A673 (cell line): ENCODE measurements at regions not wholly inside any gene's neighbourhood (a gene's known extent, or its start where the extent isn't known, plus 50 kb on each side); places are given as distances from the start of the nearest gene placed in this dataset.
A peak's percentile ranks its signal among the peaks of the same experiment; 100 is the strongest.
"Not testable (repeated sequence)": the region's sequence is repeated elsewhere in the genome, so short reads cannot be mapped to it uniquely, and the experiment has no call there.

Experiments
- BruUV-seq: library from RNA; stranded (reverse); fragments of 400-500 nt; replicated peaks from 2 replicates; lab custom pipeline; 2021; lab: Mats Ljungman, UMichigan
- CTCF ChIA-PET: fragments of 300-600 bp; sonication (Branson Sonifier 250); formaldehyde crosslinking; loops from one replicate; lab custom pipeline; 2022; ENCODE audit warnings: antibody characterized with exemption; lab: Charles Lee
- POLR2A ChIA-PET: fragments of 300-600 bp; sonication (Branson Sonifier 250); formaldehyde crosslinking; loops from one replicate; lab custom pipeline; 2022; ENCODE audit warnings: antibody characterized with exemption; ENCODE audit not compliant: low non-redundant PET; lab: Charles Lee
- DNase-seq: peaks from one replicate; pipeline ENCODE4 v3.0.0-alpha.2; 2015; ENCODE audit warnings: low spot score
- H3K27ac ChIP-seq: fragments of 200-600 bp; sonication (generic); 2 replicates; pipeline ENCODE4 v1.5.1; 2016; ENCODE audit warnings: mixed run types, low read depth, mild to moderate bottlenecking, mixed read lengths, antibody characterized with exemption, low read length; ENCODE audit not compliant: poor library complexity, severe bottlenecking
- H3K27me3 ChIP-seq: fragments of 200-600 bp; sonication (generic); replicated peaks from 2 replicates; pipeline ENCODE4 v1.6.1; 2017; ENCODE audit warnings: mixed run types, low read depth, mild to moderate bottlenecking, mixed read lengths, antibody characterized with exemption, low read length; ENCODE audit not compliant: insufficient read depth, poor library complexity
- H3K36me3 ChIP-seq: fragments of 200-600 bp; sonication (generic); 2 replicates; pipeline ENCODE4 v1.6.1; 2016; ENCODE audit warnings: mixed run types, mild to moderate bottlenecking, mixed read lengths, antibody characterized with exemption, low read length; ENCODE audit not compliant: insufficient read depth, poor library complexity, severe bottlenecking
- H3K4me1 ChIP-seq: fragments of 200-600 bp; sonication (generic); 2 replicates; pipeline ENCODE4 v1.6.1; 2017; ENCODE audit warnings: mixed run types, mild to moderate bottlenecking, mixed read lengths, antibody characterized with exemption, low read length; ENCODE audit not compliant: insufficient read depth, poor library complexity, severe bottlenecking
- H3K4me3 ChIP-seq: fragments of 200-600 bp; sonication (generic); 2 replicates; pipeline ENCODE4 v1.5.1; 2016; ENCODE audit warnings: low read depth, mixed run types, mild to moderate bottlenecking, mixed read lengths, low read length; ENCODE audit not compliant: poor library complexity, severe bottlenecking
- H3K9me3 ChIP-seq: fragments of 200-600 bp; sonication (generic); 2 replicates; pipeline ENCODE4 v1.6.1; 2016; ENCODE audit warnings: mixed run types, low read depth, mild to moderate bottlenecking, mixed read lengths, antibody characterized with exemption, low read length; ENCODE audit not compliant: poor library complexity, severe bottlenecking
- CTCF ChIP-seq: fragments of 300-800, 200-600 bp; sonication (generic); conservative IDR thresholded peaks from 2 replicates; pipeline ENCODE4 v1.5.1; 2017; ENCODE audit warnings: low read depth, mild to moderate bottlenecking, antibody characterized with exemption, low read length, moderate library complexity, mixed read lengths
- EZH2 ChIP-seq: fragments of 200-600 bp; sonication (generic); IDR thresholded peaks from 2 replicates; pipeline ENCODE4 v1.6.1; 2017; ENCODE audit warnings: borderline replicate concordance, low read depth, mild to moderate bottlenecking, mixed read lengths, antibody characterized with exemption, low read length; ENCODE audit not compliant: poor library complexity, severe bottlenecking
- intact Hi-C: fragments of 100-400 bp; cut with micrococcal nuclease; formaldehyde crosslinking; loops from one replicate; pipeline ENCODE4 v1.10.0; 2022; ENCODE audit not compliant: unreplicated experiment

- no peaks in the 10 kb centered on the region for H3K27me3 ChIP-seq
- H3K4me3 ChIP-seq, result no peak overlapping the region
- CTCF ChIA-PET, result no interaction called here
- H3K27ac ChIP-seq, result no peak overlapping the region
- POLR2A ChIA-PET, result no interaction called here
- no peaks in the 10 kb centered on the region for H3K4me1 ChIP-seq
- no peak for DNase-seq
- no TSS peak for BruUV-seq
- no peaks in the 10 kb centered on the region for H3K9me3 ChIP-seq
- intact Hi-C loops, result no loop called here
- no peak for TF ChIP-seq CTCF
- no peak for TF ChIP-seq EZH2
- no peaks in the 10 kb centered on the region for H3K36me3 ChIP-seq
Measured at GRCh38 chr5:125457617-125458016, 711.2 kb upstream of the ZNF608 start.

- H3K4me1 ChIP-seq, H3K4me3 ChIP-seq, POLR2A ChIA-PET, H3K36me3 ChIP-seq, H3K9me3 ChIP-seq, intact Hi-C loops, BruUV-seq, DNase-seq, H3K27me3 ChIP-seq, CTCF ChIA-PET, H3K27ac ChIP-seq: not testable (repeated sequence)
Measured at GRCh38 chr5:125458949-125459348, 712.5 kb upstream of the ZNF608 start.

GRCh38 chr5:125461641-125462072 lies 715.2 kb upstream of the ZNF608 start:
- BruUV-seq, result no TSS peak
- POLR2A ChIA-PET, result no interaction called here
- no peak for DNase-seq
- Histone ChIP-seq H3K27me3 (no peaks in the 10 kb centered on the region), H3K36me3 (no peaks in the 10 kb centered on the region), H3K4me3 (no peak overlapping the region), H3K27ac (no peak overlapping the region), H3K4me1 (no peaks in the 10 kb centered on the region), H3K9me3 (no peaks in the 10 kb centered on the region)
- TF ChIP-seq EZH2 (no peak), CTCF (no peak)
- CTCF ChIA-PET, result no interaction called here
- intact Hi-C loops, result no loop called here

GRCh38 chr5:125463466-125464092 lies 717.1 kb upstream of the ZNF608 start:
- no peak for TF ChIP-seq CTCF
- H3K4me3 ChIP-seq, result no peak overlapping the region
- CTCF ChIA-PET, result no interaction called here
- H3K27me3 ChIP-seq, result no peaks in the 10 kb centered on the region
- intact Hi-C loops, result no loop called here
- POLR2A ChIA-PET, result no interaction called here
- BruUV-seq, result no TSS peak
- H3K4me1 ChIP-seq, result no peaks in the 10 kb centered on the region
- H3K27ac ChIP-seq, result no peak overlapping the region
- peak; percentile 72 for DNase-seq
- H3K9me3 ChIP-seq, result no peaks in the 10 kb centered on the region
- no peaks in the 10 kb centered on the region for H3K36me3 ChIP-seq
